SK-N-SH (cell line): ENCODE measurements at regions not wholly inside any gene's neighbourhood (a gene's known extent, or its start where the extent isn't known, plus 50 kb on each side); places are given as distances from the start of the nearest gene placed in this dataset.

Source experiments
- FOSL2 ChIP-seq: IDR thresholded peaks from 2 replicates; pipeline ENCODE4 v1.4.0; 2012; ENCODE audit warnings: low read depth, mild to moderate bottlenecking, moderate library complexity, borderline replicate concordance
- JUND ChIP-seq: IDR thresholded peaks from 2 replicates; pipeline ENCODE4 v1.4.0; 2012
- MXI1 ChIP-seq: IDR thresholded peaks from 2 replicates; pipeline ENCODE4 v1.6.1; 2012; ENCODE audit warnings: mild to moderate bottlenecking, low read depth, low read length, improper control_type of control experiment
- RFX5 ChIP-seq: IDR thresholded peaks from 2 replicates; pipeline ENCODE4 v1.6.1; 2012; ENCODE audit warnings: mild to moderate bottlenecking, improper control_type of control experiment, low read length
- SMC3 ChIP-seq: IDR thresholded peaks from 2 replicates; pipeline ENCODE4 v1.6.1; 2012; ENCODE audit warnings: low read depth, low read length, improper control_type of control experiment
- TF ChIP-seq, protein P1 (sequence below): fragments of 200-600 bp; sonication (generic); IDR thresholded peaks from 2 replicates; pipeline ENCODE4 v1.6.1; 2017; ENCODE audit warnings: antibody characterized with exemption, mild to moderate bottlenecking, moderate library complexity
- TF ChIP-seq, protein P2 (sequence below): IDR thresholded peaks from 2 replicates; pipeline ENCODE4 v1.4.0; 2012; ENCODE audit warnings: low read depth, borderline replicate concordance
- TF ChIP-seq, protein P3 (sequence below): fragments of 150-350 bp; IDR thresholded peaks from 2 replicates; pipeline ENCODE4 v1.6.1; 2017; ENCODE audit warnings: antibody characterized with exemption, low read length, low read depth, borderline replicate concordance

DNA sequence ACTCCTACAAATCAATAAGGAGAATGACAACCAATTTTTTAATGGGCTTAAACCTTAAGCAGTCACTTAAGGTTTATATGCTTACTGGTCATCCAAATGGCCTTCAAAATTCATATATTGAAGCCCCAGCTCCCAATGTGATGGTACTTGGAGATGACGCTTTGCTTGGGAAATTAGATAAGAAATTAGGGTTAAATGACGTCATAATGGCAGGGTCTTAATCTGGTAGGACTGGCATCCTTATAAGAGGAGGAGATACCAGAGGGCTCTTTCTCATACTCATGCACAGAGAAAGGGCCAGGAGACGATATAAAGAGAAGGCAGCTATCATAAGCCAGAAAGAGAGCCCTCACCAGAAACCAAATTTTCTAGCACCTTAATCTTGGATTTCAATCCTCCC, 350.8 kb upstream of the NFE2L3 start:
- TF ChIP-seq, protein P1, sequence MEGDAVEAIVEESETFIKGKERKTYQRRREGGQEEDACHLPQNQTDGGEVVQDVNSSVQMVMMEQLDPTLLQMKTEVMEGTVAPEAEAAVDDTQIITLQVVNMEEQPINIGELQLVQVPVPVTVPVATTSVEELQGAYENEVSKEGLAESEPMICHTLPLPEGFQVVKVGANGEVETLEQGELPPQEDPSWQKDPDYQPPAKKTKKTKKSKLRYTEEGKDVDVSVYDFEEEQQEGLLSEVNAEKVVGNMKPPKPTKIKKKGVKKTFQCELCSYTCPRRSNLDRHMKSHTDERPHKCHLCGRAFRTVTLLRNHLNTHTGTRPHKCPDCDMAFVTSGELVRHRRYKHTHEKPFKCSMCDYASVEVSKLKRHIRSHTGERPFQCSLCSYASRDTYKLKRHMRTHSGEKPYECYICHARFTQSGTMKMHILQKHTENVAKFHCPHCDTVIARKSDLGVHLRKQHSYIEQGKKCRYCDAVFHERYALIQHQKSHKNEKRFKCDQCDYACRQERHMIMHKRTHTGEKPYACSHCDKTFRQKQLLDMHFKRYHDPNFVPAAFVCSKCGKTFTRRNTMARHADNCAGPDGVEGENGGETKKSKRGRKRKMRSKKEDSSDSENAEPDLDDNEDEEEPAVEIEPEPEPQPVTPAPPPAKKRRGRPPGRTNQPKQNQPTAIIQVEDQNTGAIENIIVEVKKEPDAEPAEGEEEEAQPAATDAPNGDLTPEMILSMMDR, result no peak
- TF ChIP-seq MXI1, result no peak
- TF ChIP-seq, protein P2, sequence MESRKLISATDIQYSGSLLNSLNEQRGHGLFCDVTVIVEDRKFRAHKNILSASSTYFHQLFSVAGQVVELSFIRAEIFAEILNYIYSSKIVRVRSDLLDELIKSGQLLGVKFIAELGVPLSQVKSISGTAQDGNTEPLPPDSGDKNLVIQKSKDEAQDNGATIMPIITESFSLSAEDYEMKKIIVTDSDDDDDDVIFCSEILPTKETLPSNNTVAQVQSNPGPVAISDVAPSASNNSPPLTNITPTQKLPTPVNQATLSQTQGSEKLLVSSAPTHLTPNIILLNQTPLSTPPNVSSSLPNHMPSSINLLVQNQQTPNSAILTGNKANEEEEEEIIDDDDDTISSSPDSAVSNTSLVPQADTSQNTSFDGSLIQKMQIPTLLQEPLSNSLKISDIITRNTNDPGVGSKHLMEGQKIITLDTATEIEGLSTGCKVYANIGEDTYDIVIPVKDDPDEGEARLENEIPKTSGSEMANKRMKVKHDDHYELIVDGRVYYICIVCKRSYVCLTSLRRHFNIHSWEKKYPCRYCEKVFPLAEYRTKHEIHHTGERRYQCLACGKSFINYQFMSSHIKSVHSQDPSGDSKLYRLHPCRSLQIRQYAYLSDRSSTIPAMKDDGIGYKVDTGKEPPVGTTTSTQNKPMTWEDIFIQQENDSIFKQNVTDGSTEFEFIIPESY, result no peak
- TF ChIP-seq SMC3, result no peak
- TF ChIP-seq RFX5, result no peak
- TF ChIP-seq, protein P3, sequence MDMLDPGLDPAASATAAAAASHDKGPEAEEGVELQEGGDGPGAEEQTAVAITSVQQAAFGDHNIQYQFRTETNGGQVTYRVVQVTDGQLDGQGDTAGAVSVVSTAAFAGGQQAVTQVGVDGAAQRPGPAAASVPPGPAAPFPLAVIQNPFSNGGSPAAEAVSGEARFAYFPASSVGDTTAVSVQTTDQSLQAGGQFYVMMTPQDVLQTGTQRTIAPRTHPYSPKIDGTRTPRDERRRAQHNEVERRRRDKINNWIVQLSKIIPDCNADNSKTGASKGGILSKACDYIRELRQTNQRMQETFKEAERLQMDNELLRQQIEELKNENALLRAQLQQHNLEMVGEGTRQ, result no peak
- no peak for TF ChIP-seq JUND
- no peak for TF ChIP-seq FOSL2
